Neutrophil (primary cell): ENCODE measurements at regions not wholly inside any gene's neighbourhood (a gene's known extent, or its start where the extent isn't known, plus 50 kb on each side); places are given as distances from the start of the nearest gene placed in this dataset.

Source experiments
- H3K27ac ChIP-seq: fragments of 200-600 bp; sonication (generic); 2 replicates; pipeline ENCODE4 v1.5.1; 2016; ENCODE audit warnings: mild to moderate bottlenecking, moderate library complexity
- H3K27me3 ChIP-seq: fragments of 200-600 bp; sonication (generic); 2 replicates; pipeline ENCODE4 v1.6.0; 2016; ENCODE audit warnings: mild to moderate bottlenecking
- H3K36me3 ChIP-seq: fragments of 200-600 bp; sonication (generic); 2 replicates; pipeline ENCODE4 v1.5.1; 2017
- H3K4me1 ChIP-seq, 2 experiments: fragments of 200-600 bp in 1 of 2; sonication (generic) in 1 of 2; 1 replicate in 1 of 2; 2 replicates in 1 of 2; pipeline versions ENCODE4 v1.5.1 to v1.6.1; 2013 to 2016; ENCODE audit warnings: low read depth in 1 of 2, low read length in 1 of 2, mild to moderate bottlenecking in 1 of 2, moderate library complexity in 1 of 2; ENCODE audit not compliant: control insufficient read depth in 1 of 2, insufficient read depth in 1 of 2
- H3K4me3 ChIP-seq, 2 experiments: fragments of 200-600 bp in 1 of 2; sonication (generic) in 1 of 2; 1 replicate in 1 of 2; 2 replicates in 1 of 2; pipeline ENCODE4 v1.5.1; 2013 to 2016; ENCODE audit warnings: low read depth in 1 of 2, low read length in 1 of 2, mild to moderate bottlenecking in 1 of 2, moderate library complexity in 1 of 2
- H3K9me3 ChIP-seq: fragments of 200-600 bp; sonication (generic); 2 replicates; pipeline ENCODE4 v1.5.1; 2016
- TF ChIP-seq, protein P1 (sequence below): fragments of 200-600 bp; sonication (generic); IDR thresholded peaks from 2 replicates; pipeline ENCODE4 v1.5.1; 2016; ENCODE audit warnings: antibody characterized with exemption

GRCh38 chr15:54810031-54810430, 386.7 kb downstream of the RSL24D1 start:
- Histone ChIP-seq H3K27me3 (no peaks in the 10 kb centered on the region), H3K36me3 (no peaks in the 10 kb centered on the region), H3K4me1 (no peaks in the 10 kb centered on the region), H3K4me3 (no peak overlapping the region), H3K27ac (no peak overlapping the region), H3K9me3 (no peaks in the 10 kb centered on the region)
- TF ChIP-seq, protein P1, sequence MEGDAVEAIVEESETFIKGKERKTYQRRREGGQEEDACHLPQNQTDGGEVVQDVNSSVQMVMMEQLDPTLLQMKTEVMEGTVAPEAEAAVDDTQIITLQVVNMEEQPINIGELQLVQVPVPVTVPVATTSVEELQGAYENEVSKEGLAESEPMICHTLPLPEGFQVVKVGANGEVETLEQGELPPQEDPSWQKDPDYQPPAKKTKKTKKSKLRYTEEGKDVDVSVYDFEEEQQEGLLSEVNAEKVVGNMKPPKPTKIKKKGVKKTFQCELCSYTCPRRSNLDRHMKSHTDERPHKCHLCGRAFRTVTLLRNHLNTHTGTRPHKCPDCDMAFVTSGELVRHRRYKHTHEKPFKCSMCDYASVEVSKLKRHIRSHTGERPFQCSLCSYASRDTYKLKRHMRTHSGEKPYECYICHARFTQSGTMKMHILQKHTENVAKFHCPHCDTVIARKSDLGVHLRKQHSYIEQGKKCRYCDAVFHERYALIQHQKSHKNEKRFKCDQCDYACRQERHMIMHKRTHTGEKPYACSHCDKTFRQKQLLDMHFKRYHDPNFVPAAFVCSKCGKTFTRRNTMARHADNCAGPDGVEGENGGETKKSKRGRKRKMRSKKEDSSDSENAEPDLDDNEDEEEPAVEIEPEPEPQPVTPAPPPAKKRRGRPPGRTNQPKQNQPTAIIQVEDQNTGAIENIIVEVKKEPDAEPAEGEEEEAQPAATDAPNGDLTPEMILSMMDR: no peak

- TF ChIP-seq, protein P1: no peak
- Histone ChIP-seq H3K27me3 (no peaks in the 10 kb centered on the region), H3K4me3 (no peak overlapping the region)
Measured at GRCh38 chr15:54808321-54808720, 388.4 kb downstream of the RSL24D1 start.

DNA sequence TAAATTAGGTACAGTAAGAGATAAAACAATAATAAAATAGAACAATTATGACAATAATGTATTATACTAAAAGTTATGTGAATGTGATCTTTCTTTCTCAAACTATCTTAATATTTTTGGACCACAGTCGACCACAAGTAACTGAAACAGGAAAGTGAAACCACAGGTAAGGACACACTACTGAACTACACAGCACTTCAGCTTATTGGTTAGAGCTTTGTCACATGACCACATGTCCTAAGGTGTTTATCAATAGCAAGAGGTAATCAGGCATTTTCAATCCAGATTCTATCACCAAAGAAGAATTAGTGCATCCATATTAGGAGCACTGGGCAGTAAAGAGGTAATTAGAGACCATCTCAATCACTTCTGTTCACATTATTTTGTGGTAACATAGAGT, 392.8 kb downstream of the RSL24D1 start:
- H3K9me3 ChIP-seq: no peaks in the 10 kb centered on the region
- H3K36me3 ChIP-seq: no peaks in the 10 kb centered on the region
- H3K4me3 ChIP-seq: no peak overlapping the region
- H3K27ac ChIP-seq: no peak overlapping the region
- no peaks in the 10 kb centered on the region for H3K4me1 ChIP-seq
- H3K27me3 ChIP-seq: no peaks in the 10 kb centered on the region
- TF ChIP-seq, protein P1: no peak

More at GRCh38 chr15:54808321-54808720, 388.4 kb downstream of the RSL24D1 start:
- no peaks in the 10 kb centered on the region for H3K36me3 ChIP-seq
- no peaks in the 10 kb centered on the region for H3K9me3 ChIP-seq
- no peaks in the 10 kb centered on the region for H3K4me1 ChIP-seq
- no peak overlapping the region for H3K27ac ChIP-seq

- Histone ChIP-seq H3K36me3 (no peaks in the 10 kb centered on the region), H3K4me3 (no peak overlapping the region), H3K27me3 (no peaks in the 10 kb centered on the region), H3K9me3 (no peaks in the 10 kb centered on the region), H3K27ac (no peak overlapping the region), H3K4me1 (no peaks in the 10 kb centered on the region)
- TF ChIP-seq, protein P1: no peak
Measured at GRCh38 chr15:54803134-54803808, 393.5 kb downstream of the RSL24D1 start.

- H3K36me3 ChIP-seq: no peaks in the 10 kb centered on the region
- no peak overlapping the region for H3K27ac ChIP-seq
- H3K27me3 ChIP-seq: no peaks in the 10 kb centered on the region
- no peaks in the 10 kb centered on the region for H3K9me3 ChIP-seq
- H3K4me1 ChIP-seq: no peaks in the 10 kb centered on the region
- TF ChIP-seq, protein P1: no peak
- no peak overlapping the region for H3K4me3 ChIP-seq
Measured at GRCh38 chr15:54792526-54792925, 404.2 kb downstream of the RSL24D1 start.
